ENCODE measurements at regions not wholly inside any gene's neighbourhood (a gene's known extent, or its start where the extent isn't known, plus 50 kb on each side); places are given as distances from the start of the nearest gene placed in this dataset.

GRCh38 chr10:22805304-22805703, 90.9 kb upstream of the PIP4K2A start:
- H3K27ac ChIP-seq (ENCODE audit: low read length), result no peak overlapping the region
- H3K9me2 ChIP-seq (ENCODE audit: insufficient read depth, low read length), result no peaks in the 10 kb centered on the region
- H3K4me2 ChIP-seq (ENCODE audit: low read length), result no peak overlapping the region
- no peak overlapping the region for H3K9ac ChIP-seq (ENCODE audit: low read length)
- no peak overlapping the region for H2AFZ ChIP-seq (ENCODE audit: low read depth, low read length)
- no peaks in the 10 kb centered on the region for H3F3A ChIP-seq (ENCODE audit: insufficient read depth, low read length, poor library complexity, severe bottlenecking)
- H3K79me2 ChIP-seq (replicated peaks; ENCODE audit: insufficient read depth, low read length), result no peaks in the 10 kb centered on the region
- no peaks in the 10 kb centered on the region for H4K20me1 ChIP-seq (ENCODE audit: insufficient read depth)
- no peaks in the 10 kb centered on the region for H3K36me3 ChIP-seq (ENCODE audit: insufficient read depth, low read length)
- H3K27me3 ChIP-seq (ENCODE audit: insufficient read depth, low read depth, low read length), result no peaks in the 10 kb centered on the region
- no peaks in the 10 kb centered on the region for H3K9me3 ChIP-seq (ENCODE audit: low read length)
- no peak overlapping the region for H3K4me3 ChIP-seq (ENCODE audit: low read length)
- TF ChIP-seq TAF1 (IDR thresholded peaks at IDR 0.05; ENCODE audit: low read depth) (no peak), RAD21 (conservative IDR thresholded peaks at IDR 0.05) (no peak), POLR2AphosphoS5 (IDR thresholded peaks at IDR 0.05) (no peak), CTCF (IDR thresholded peaks at IDR 0.05; ENCODE audit: poor library complexity, severe bottlenecking) (no peak), MXI1 (conservative IDR thresholded peaks at IDR 0.05; ENCODE audit: poor library complexity, severe bottlenecking) (no peak)
- TF ChIP-seq, protein P1, sequence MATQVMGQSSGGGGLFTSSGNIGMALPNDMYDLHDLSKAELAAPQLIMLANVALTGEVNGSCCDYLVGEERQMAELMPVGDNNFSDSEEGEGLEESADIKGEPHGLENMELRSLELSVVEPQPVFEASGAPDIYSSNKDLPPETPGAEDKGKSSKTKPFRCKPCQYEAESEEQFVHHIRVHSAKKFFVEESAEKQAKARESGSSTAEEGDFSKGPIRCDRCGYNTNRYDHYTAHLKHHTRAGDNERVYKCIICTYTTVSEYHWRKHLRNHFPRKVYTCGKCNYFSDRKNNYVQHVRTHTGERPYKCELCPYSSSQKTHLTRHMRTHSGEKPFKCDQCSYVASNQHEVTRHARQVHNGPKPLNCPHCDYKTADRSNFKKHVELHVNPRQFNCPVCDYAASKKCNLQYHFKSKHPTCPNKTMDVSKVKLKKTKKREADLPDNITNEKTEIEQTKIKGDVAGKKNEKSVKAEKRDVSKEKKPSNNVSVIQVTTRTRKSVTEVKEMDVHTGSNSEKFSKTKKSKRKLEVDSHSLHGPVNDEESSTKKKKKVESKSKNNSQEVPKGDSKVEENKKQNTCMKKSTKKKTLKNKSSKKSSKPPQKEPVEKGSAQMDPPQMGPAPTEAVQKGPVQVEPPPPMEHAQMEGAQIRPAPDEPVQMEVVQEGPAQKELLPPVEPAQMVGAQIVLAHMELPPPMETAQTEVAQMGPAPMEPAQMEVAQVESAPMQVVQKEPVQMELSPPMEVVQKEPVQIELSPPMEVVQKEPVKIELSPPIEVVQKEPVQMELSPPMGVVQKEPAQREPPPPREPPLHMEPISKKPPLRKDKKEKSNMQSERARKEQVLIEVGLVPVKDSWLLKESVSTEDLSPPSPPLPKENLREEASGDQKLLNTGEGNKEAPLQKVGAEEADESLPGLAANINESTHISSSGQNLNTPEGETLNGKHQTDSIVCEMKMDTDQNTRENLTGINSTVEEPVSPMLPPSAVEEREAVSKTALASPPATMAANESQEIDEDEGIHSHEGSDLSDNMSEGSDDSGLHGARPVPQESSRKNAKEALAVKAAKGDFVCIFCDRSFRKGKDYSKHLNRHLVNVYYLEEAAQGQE (IDR thresholded peaks at IDR 0.05; ENCODE audit: borderline replicate concordance), result no peak

DNA sequence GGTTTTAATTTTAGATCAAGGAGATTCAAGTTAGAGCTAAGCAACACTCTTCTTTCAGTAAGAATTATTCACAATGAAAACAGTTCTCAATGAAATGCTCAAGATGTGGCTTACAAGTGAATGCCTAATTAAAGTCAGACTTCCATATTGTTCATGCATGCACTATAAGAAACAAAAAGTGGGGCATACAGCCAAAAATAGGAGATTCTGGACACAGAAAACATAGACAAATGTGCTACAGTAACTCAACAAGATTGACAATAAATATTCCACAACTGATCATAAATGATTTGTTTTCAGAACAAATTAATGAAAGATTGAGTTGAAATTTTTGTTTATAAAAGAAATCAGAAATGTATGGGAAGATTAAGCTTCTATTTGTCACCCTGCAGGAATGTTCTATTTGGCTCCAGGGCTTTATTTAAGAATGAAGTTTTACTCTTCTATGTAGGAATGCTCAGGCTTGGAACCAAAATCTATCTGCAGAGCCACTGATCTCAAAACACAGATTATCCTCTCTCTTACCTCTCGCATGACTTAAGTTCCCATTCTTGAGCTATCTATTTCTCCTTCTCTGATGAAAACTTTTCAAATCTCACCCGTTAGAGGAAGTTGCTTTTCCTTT, 89.0 kb upstream of the PIP4K2A start:
- no peaks in the 10 kb centered on the region for H3K27me3 ChIP-seq (ENCODE audit: insufficient read depth, low read depth, low read length)
- no peak for TF ChIP-seq RAD21 (conservative IDR thresholded peaks at IDR 0.05)
- TF ChIP-seq EZH2 (IDR thresholded peaks at IDR 0.05; ENCODE audit: borderline replicate concordance, insufficient read depth, low read length, poor library complexity, severe bottlenecking), result no peak
- TF ChIP-seq, protein P1 (IDR thresholded peaks at IDR 0.05; ENCODE audit: borderline replicate concordance), result no peak
- no peak for TF ChIP-seq EP300 (conservative IDR thresholded peaks at IDR 0.05; ENCODE audit: poor library complexity, severe bottlenecking)
- TF ChIP-seq MXI1 (conservative IDR thresholded peaks at IDR 0.05; ENCODE audit: poor library complexity, severe bottlenecking), result no peak
- H3K79me2 ChIP-seq (replicated peaks; ENCODE audit: insufficient read depth, low read length), result no peaks in the 10 kb centered on the region
- no peaks in the 10 kb centered on the region for H4K20me1 ChIP-seq (ENCODE audit: insufficient read depth)
- no peaks in the 10 kb centered on the region for H3F3A ChIP-seq (ENCODE audit: insufficient read depth, low read length, poor library complexity, severe bottlenecking)
- H3K9me3 ChIP-seq (ENCODE audit: low read length), result no peaks in the 10 kb centered on the region
- H2AFZ ChIP-seq (ENCODE audit: low read depth, low read length), result no peak overlapping the region
- no peak overlapping the region for H3K4me3 ChIP-seq (ENCODE audit: low read length)
- H3K36me3 ChIP-seq (ENCODE audit: insufficient read depth, low read length), result no peaks in the 10 kb centered on the region
- H3K9me2 ChIP-seq (ENCODE audit: insufficient read depth, low read length), result no peaks in the 10 kb centered on the region
- H3K27ac ChIP-seq (ENCODE audit: low read length), result no peak overlapping the region
- no peak overlapping the region for H3K9ac ChIP-seq (ENCODE audit: low read length)
- H3K4me2 ChIP-seq (ENCODE audit: low read length), result no peak overlapping the region
